DLD1 (cell line): ENCODE measurements at regions not wholly inside any gene's neighbourhood (a gene's known extent, or its start where the extent isn't known, plus 50 kb on each side); places are given as distances from the start of the nearest gene placed in this dataset.
"Not testable (repeated sequence)": the region's sequence is repeated elsewhere in the genome, so short reads cannot be mapped to it uniquely, and the experiment has no call there.

Experiments used
- in situ Hi-C: cut with HindIII; loops from 2 replicates; pipeline ENCODE4 v1.10.0; 2017; ENCODE audit warnings: low sequenced_read_pairs

DNA sequence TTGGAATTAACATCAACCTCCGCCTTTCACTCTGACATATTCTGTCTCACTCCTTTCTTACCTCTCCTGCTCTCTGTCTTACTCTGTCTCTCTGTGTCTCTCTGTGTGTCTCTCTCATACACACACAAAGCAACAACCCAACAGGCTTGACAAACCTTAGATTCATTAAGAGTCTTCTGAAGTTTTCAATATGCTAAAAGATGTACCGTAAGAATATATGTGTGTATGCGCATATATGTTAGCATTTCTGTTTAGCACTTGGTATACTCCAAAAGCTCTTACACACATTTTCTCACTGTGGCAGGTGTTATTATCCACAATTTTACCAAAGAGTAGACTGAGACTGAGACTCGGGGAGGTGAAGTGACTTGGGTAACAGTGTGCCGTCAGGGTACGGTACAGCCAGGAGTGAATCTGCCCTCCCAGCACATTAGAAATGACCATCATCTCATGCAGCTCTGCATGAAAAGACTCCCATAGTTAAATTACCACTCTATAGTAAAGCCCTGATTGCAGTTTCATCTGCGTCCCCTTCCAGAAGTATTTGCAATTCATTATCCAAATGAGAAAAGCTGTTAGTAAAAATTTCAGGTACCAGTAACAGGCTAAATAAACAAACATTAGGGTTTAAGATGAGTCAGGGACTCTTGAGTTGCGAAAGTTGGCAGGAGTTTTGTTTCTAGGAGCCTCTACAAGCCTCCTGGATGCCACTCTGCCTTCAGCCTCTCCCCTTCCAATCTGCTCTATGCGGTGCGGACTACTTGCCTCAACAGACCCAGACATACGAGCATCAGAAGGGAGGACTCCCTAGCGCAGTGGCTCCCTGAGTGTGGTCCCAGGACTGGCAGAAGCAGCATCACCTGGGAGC is 195.2 kb upstream of the TMEM45B start:
- in situ Hi-C loops: no loop called here

DNA sequence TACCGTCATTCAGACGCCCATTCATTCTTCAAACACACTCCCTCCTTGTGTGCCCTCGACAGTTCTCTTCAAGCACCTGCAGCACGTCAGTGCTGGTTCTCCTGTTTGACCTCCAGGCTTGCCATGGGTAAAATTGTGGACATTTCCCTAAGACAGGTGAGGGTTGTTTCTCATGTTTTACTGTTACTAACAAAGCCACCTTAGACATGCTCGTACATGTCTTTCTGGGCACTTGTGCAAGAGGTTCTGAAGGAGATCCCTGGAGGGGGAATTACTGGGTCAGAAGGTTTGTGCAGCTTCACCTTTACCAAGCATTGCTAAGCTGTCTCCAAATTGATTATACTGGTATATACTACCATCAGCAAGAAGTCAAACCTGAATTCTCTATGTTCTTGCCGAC is 189.7 kb upstream of the TMEM45B start:
- in situ Hi-C loops: no loop called here

DNA sequence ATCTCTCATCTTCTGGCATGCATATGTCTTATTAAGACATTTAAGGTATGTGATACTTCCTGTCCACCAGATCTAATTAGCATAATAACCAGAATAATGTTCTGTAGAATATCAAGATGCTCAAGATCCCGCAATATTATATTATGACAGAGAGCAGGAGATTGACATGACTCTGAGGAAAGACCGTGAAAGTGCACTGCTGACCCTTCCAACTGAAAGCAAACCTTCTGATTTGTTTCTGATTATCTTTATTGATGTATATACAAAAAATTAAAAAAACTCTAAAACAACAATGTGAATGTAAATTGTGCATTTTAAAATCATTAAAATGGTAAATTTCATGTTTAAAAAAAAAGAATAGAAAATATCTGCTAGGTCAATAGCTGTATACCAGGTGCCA is 184.4 kb upstream of the TMEM45B start:
- in situ Hi-C loops: no loop called here

DNA sequence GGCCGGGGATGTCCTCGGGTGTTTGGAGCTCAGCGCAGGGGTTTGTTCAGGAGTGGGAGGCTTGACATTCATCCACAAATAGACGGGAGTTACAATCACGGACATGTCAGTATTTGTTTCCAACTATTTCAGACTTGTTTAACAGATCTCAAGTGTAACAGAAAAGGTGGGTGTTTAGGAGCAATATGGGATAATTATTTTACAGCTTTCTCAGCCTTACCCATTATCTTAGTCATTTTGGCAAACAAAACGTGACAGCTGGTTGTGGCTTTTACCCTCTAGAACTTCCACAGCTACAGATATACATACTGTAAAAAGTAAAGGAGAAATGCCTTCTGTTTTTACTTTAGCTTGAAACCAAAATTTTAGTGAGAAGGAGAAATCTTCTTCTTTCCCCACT is 178.7 kb upstream of the TMEM45B start:
- in situ Hi-C loops: no loop called here

DNA sequence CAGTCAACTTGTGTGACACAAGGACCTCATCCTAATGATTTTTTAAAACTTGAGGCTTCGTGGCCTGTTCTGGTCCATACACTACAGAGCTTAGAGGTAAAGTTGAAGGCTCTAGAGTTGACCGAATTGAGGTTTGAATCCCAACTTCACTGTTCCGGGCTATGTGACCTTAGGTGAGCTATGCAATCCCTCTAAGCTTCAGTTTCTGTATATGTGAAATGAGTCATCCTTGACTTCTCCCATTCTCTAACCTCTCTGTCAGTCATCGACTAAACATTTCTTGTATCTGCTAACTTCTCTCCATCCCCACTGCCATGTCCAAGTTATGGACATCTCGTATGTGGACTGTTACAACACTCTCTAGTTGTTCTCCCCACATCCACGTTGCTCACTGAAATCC is 178.2 kb upstream of the TMEM45B start:
- in situ Hi-C loops: no loop called here

DNA sequence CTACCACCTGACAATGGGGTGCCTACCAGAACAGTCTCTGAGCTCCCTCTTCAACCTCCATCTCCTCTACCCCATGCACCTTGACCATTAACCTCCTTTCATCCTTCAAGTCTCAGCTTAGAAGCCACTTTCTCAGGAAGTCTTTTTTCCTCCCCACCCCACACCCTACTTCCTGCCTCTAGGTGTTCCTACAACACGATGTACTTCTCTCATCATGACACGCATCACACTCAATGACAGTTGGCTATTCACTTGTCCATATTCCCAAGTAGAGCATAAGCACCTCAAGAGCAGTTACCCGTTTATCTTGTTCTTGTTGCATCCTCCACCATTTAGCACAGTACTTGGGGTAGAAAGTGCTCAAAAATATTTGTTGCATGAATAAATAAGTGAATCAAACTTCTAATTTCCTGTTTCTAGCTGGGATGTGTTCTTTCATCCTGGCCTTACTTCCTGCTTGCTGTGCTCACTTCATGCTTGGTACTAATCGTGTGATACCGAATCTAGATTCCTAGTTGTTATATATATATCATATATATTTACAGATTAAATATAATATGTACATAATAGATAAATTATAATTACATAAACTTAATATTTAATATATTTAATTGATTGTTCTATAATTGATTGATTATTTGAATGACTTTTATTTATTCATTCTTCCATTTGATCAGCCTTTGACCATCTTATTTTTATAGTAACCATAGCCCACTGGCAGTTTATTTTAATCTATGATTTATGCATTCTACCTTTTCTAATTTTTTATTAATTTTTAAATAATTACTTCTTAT is 177.5 kb upstream of the TMEM45B start:
- in situ Hi-C loops: no loop called here

DNA sequence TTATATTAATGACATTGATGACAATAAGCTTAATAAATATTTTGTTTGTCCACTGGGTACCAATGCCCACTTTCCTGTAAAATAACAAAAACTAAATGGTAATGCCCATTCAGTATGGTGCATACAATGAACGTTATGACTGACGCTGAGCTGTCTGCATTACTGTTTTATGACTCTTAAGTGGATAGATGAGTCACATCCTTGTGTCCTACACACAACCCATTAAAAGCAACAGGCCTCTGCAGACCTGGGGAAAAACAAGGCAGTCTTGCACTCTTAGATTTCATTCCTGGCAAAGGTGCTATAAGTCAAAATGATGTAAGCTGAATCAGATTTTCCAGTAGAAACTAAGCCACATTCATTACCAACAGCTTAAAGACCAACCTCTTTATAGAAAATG is 176.3 kb upstream of the TMEM45B start:
- in situ Hi-C loops: no loop called here

DNA sequence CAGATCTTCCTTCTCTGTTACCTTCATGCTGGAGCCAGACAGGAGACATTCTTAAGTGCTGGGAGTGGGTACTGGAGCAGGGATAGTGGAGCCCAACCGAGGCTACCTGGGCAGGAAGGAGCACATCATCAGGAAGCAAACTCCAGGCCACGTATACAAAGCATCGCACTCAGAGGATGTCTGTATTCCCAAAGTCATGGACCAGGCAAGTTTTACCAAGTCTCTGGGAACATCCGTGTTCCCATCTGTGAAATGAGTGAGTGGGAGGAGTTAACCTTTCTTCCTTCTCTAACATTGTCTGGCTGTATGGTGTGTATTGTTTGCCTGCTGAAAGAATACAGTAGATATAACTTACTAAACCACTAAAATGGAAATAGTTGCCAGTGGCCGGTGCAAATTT is 175.0 kb upstream of the TMEM45B start:
- in situ Hi-C loops: no loop called here

DNA sequence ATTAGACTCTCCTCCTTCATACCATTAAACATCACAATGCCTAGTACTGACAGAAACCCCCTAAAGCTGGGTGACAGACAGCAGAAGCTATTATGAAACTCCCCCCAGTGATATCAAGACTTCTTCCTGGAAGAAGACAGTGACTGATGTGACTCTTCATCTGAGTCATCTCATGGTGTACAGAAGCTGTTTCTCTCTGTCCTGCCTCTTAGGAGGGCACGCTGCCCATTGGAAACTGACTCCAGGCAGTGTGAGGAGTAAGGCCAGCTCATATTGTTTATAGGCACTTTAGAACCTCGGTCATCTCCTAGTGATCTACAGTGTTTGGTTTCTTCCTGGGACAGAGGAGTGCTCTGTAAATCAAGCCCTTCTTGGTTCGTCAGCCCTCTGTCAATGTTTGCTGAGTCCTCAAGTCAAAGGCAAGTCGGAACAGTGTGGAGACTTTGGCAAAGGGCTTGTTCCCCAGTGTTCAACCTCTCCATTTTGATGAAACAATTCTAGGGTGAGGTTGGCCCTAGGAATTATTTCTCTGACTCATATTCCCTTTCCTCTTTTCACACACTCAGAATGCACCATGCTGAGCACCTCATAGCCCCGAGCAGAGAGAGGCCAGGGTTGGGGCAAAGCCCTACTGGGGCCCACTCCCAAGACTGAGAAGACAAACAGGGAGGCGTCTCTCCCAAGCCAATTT is 172.5 kb upstream of the TMEM45B start:
- in situ Hi-C loops: no loop called here

GRCh38 chr11:129644326-129644725 is 171.3 kb upstream of the TMEM45B start:
- in situ Hi-C loops: no loop called here

DNA sequence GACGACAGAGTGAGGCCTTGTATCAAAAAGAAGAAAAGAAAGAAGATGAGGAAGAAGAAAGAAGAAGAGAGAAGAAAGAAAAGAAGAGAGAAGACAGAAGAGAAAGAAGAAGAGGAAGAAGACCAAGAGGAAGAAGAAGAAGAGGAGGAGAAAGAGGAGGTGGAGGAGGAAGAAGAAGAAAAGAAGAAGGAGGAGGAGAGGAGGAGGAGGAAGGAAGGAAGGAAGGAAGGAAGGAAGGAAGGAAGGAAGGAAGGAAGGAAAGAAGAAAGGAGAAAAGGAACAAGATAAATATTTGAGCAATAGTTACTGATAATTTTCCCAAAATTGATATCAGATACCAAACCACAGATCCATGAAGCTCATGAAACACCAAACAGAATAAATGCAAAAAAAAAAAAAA is 169.7 kb upstream of the TMEM45B start:
- in situ Hi-C loops: no loop called here

- in situ Hi-C loops: not testable (repeated sequence)
These were observed 165.6 kb upstream of the TMEM45B start for GRCh38 chr11:129650044-129650443.

DNA sequence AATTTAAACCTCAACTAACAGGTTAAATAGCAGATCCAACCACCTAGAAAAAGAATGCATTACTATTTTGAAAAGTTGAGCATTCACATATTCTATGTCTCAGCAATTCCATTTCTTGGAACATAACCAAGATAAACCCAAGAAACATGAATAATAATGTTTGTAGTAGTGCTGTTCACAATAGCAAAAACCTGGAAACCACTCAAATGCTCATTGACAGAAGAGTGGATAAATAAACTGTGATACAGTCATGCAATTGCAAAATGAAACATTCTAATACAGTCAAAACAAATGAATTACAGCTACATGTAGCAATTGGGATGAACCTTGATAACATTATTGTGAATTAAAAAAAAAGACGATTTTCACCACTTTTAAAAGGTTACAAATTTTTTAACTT is 162.8 kb upstream of the TMEM45B start:
- in situ Hi-C loops: no loop called here

GRCh38 chr11:129655247-129655832 is 160.3 kb upstream of the TMEM45B start:
- in situ Hi-C loops: no loop called here

- in situ Hi-C loops: no loop called here
These were observed 157.7 kb upstream of the TMEM45B start for GRCh38 chr11:129657866-129658525.

GRCh38 chr11:129658526-129658867 is 157.2 kb upstream of the TMEM45B start:
- in situ Hi-C loops: no loop called here

DNA sequence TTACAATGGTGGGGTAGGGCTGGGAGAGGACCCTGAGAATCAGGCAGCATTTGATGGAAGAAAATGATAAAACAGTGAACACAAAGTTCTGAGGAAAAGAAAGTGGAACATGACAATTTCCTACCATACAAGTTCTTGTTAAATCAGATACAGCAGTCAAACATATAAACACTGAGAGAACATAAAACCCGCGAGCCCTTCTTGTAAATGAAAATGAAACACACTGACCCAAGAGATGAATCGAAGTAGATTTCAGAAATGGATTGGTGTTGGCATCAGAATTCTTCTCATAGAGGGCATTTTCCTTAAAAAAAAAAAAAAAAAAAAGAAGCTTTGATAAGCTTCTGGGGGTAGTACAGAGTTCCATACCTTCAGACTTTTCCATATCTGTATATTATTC is 134.7 kb upstream of the TMEM45B start:
- in situ Hi-C loops: no loop called here

DNA sequence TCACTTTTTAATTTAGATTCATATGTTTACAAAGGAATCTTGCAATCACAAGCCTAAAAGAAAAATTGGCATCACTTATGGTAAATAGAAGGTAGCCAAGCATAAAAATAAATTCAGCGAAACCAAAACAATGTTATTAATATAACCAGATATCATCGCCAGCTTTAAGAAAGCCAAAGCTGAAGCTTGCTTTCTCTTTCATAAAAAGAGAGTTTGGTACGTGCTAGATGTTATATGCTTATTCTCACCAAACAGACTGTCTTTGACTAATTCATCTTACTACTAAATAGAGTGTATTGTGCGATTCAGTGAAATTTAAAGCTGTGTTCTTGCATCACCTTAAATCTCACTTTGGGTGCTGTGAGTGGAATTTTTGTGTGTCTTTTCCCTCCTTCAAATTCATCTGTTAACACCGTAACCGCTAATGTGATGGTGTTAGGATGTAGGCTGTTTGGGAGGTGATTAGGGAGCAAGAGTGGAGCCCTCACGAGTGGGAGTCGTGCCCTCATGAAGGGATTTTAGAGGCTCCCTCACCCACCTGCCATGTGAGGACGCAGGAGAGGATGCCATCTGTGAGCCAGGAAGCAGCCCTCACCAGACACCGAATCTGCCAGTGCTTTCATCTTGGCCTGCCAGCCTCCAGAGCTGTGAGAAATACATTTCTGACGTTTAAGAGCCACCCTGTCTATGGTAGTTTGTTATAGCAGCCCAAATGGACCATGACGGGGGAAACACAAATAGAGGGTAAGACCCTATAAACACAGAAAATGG is 134.1 kb upstream of the TMEM45B start:
- in situ Hi-C loops: no loop called here

- in situ Hi-C loops: no loop called here
These were observed 129.4 kb upstream of the TMEM45B start for GRCh38 chr11:129686269-129686668.

DNA sequence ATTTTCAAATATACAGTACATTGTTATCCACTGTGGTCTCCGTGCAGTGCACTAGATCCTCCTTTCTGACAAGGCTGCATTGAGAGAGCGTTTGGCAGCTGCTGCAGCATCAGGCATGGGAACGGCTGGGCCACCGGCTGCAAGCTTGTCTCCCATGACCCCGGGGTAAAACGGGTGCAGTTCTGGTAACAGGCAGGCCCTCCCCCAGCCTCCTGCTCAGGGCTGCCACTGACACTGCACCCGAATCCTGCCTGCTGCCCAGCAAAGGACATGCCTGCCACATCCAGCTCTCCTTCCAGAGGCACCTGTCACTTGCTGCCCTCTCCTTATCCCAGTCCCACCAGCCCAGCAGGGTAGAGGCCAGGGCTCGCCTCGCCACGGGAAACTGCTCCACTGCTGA is 124.5 kb upstream of the TMEM45B start:
- in situ Hi-C loops: loop anchor here (10.0 kb wide), 1 partner anchor 76 kb away; no protein-coding TSS in a partner anchor
